ENCODE measurements at regions not wholly inside any gene's neighbourhood (a gene's known extent, or its start where the extent isn't known, plus 50 kb on each side); places are given as distances from the start of the nearest gene placed in this dataset.

DNA sequence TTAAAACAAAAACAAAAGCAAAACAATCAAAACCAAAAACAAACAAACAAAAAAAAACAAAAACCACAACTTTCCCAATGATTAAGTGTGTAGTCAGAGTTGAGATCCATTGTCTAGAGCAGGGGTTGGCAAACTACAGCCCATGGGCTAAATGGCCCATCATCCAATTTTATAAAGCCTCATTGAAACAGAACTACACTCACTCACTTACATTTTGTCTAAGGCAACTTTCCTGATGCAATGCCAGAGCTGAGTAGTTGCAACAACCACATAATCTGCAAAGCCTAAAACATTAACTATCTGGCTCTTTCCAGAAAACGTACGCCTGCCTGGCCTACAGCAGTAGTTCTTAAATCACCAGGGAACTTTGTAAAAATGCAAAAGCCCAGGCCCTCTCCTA lies 124.1 kb downstream of the SOX9 start:
- CTCF ChIA-PET: no interaction called here
- Mint-ChIP-seq H3K4me3 (no peak overlapping the region), H3K9me3 (peaks cover 20% of the 10 kb centered on the region)

DNA sequence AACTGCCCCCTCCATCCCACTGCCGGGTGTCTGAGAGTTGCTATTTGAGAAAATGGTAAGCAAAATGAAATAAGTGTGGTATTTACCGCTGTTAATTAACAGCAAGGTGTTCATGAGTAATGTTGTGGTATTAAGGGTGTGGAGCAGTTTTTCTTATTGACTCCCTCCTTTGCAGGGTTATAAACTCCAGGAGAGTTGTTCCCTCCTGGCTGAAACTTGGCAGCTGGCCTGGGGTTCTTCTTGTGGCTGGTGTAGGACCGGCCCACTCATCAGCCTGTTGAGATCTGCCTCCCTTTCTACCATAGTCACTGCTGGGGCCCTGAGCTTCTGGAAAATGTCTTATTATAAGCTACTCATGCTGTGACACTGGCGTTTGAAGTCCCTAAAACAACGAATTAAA lies 128.6 kb downstream of the SOX9 start:
- ATAC-seq (ENCODE audit: poor library complexity) (no peak), DNase-seq (no peak)
- Mint-ChIP-seq H3K36me3 (ENCODE audit: low read depth) (no peaks in the 10 kb centered on the region), H3K27me3 (no peaks in the 10 kb centered on the region), H3K27ac (no peak overlapping the region), H3K4me1 (ENCODE audit: low read depth) (no peaks in the 10 kb centered on the region), H3K4me3 (no peak overlapping the region), H3K9me3 (peaks cover 13% of the 10 kb centered on the region)
- no peaks in the 10 kb centered on the region for H3K36me3 ChIP-seq (ENCODE audit: insufficient read depth, low read length)
- H3K4me1 ChIP-seq (ENCODE audit: insufficient read depth, low read length): no peaks in the 10 kb centered on the region
- intact Hi-C loops (cut with DNase I, micrococcal nuclease): no loop called here
- no peak overlapping the region for H3K4me3 ChIP-seq (ENCODE audit: low read length)
- no peaks in the 10 kb centered on the region for H3K27me3 ChIP-seq (ENCODE audit: control insufficient read depth in 1 of 2, insufficient read depth in 2 of 2, low read length in 2 of 2)
- TF ChIP-seq, protein P1, sequence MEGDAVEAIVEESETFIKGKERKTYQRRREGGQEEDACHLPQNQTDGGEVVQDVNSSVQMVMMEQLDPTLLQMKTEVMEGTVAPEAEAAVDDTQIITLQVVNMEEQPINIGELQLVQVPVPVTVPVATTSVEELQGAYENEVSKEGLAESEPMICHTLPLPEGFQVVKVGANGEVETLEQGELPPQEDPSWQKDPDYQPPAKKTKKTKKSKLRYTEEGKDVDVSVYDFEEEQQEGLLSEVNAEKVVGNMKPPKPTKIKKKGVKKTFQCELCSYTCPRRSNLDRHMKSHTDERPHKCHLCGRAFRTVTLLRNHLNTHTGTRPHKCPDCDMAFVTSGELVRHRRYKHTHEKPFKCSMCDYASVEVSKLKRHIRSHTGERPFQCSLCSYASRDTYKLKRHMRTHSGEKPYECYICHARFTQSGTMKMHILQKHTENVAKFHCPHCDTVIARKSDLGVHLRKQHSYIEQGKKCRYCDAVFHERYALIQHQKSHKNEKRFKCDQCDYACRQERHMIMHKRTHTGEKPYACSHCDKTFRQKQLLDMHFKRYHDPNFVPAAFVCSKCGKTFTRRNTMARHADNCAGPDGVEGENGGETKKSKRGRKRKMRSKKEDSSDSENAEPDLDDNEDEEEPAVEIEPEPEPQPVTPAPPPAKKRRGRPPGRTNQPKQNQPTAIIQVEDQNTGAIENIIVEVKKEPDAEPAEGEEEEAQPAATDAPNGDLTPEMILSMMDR (IDR thresholded peaks at IDR 0.05): no peak
- ChIA-PET CTCF (no interaction called here), POLR2A (no interaction called here)
- H3K27ac ChIP-seq (ENCODE audit: low read depth in 1 of 2, low read length in 2 of 2): no peak overlapping the region
- peaks cover 0 to 3% of the 10 kb centered on the region in 2 experiments for H3K9me3 ChIP-seq (ENCODE audit: control insufficient read depth in 1 of 2, insufficient read depth in 1 of 2, low read length in 2 of 2)

More for the DNA sequence above, 124.1 kb downstream of the SOX9 start:
- TF ChIP-seq, protein P1 (IDR thresholded peaks at IDR 0.05): no peak
- Mint-ChIP-seq H3K27me3 (peaks cover 5% of the 10 kb centered on the region), H3K4me1 (ENCODE audit: low read depth) (no peaks in the 10 kb centered on the region), H3K36me3 (ENCODE audit: low read depth) (no peaks in the 10 kb centered on the region), H3K27ac (no peak overlapping the region)
- Histone ChIP-seq H3K27ac (ENCODE audit: low read depth in 1 of 2, low read length in 2 of 2) (no peak overlapping the region), H3K27me3 (ENCODE audit: control insufficient read depth in 1 of 2, insufficient read depth in 2 of 2, low read length in 2 of 2) (no peaks in the 10 kb centered on the region), H3K4me3 (ENCODE audit: low read length) (no peak overlapping the region), H3K9me3 (ENCODE audit: control insufficient read depth in 1 of 2, insufficient read depth in 1 of 2, low read length in 2 of 2) (peaks cover 4 to 12% of the 10 kb centered on the region in 2 experiments), H3K4me1 (ENCODE audit: insufficient read depth, low read length) (no peaks in the 10 kb centered on the region), H3K36me3 (ENCODE audit: insufficient read depth, low read length) (no peaks in the 10 kb centered on the region)
- intact Hi-C loops (cut with DNase I, micrococcal nuclease): no loop called here
- DNase-seq (no peak), ATAC-seq (ENCODE audit: poor library complexity) (no peak)
- POLR2A ChIA-PET: no interaction called here

DNA sequence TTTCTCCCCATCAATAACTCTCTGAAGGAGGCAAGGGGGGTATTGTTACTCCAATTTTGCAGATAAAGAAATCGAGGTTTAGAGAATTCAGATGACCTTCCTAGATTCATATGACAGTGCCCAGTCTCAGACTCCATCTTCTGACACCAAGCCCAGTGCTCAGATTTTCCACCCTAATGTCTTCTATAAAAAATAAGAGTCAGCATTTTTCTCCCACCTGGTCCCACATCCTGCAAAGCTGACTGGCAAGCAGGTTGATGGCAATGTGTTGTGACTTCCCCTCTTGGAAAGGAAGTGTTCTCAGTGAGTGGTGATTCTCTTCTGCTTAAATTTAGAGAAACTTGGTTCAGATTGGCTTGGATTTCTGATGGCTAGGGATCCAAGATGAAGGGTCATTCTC lies 129.4 kb downstream of the SOX9 start:
- POLR2A ChIA-PET: no interaction called here
- no peak overlapping the region for H3K27ac ChIP-seq (ENCODE audit: low read depth in 1 of 2, low read length in 2 of 2)
- no peak overlapping the region for H3K4me3 ChIP-seq (ENCODE audit: low read length)
- DNase-seq: no peak
- Mint-ChIP-seq H3K9me3 (peaks cover 12% of the 10 kb centered on the region), H3K4me1 (ENCODE audit: low read depth) (no peaks in the 10 kb centered on the region), H3K4me3 (no peak overlapping the region), H3K27ac (no peak overlapping the region), H3K36me3 (ENCODE audit: low read depth) (no peaks in the 10 kb centered on the region), H3K27me3 (no peaks in the 10 kb centered on the region)
- ATAC-seq (ENCODE audit: poor library complexity): no peak
- H3K27me3 ChIP-seq (ENCODE audit: control insufficient read depth in 1 of 2, insufficient read depth in 2 of 2, low read length in 2 of 2): no peaks in the 10 kb centered on the region
- TF ChIP-seq, protein P1 (IDR thresholded peaks at IDR 0.05): no peak
- H3K9me3 ChIP-seq (ENCODE audit: control insufficient read depth in 1 of 2, insufficient read depth in 1 of 2, low read length in 2 of 2): peaks cover 0 to 3% of the 10 kb centered on the region in 2 experiments
- intact Hi-C loops (cut with DNase I, micrococcal nuclease): loop anchor here in 1 of 2 experiments (10.0 kb wide), 1 partner anchor 95 kb away; no protein-coding TSS in a partner anchor
- CTCF ChIA-PET: no interaction called here
- H3K36me3 ChIP-seq (ENCODE audit: insufficient read depth, low read length): no peaks in the 10 kb centered on the region
- H3K4me1 ChIP-seq (ENCODE audit: insufficient read depth, low read length): no peaks in the 10 kb centered on the region

Measured in CD4-positive, alpha-beta T cell (primary cell).